SK-MEL-5 (cell line): ENCODE measurements at regions not wholly inside any gene's neighbourhood (a gene's known extent, or its start where the extent isn't known, plus 50 kb on each side); places are given as distances from the start of the nearest gene placed in this dataset.
"Not testable (repeated sequence)": the region's sequence is repeated elsewhere in the genome, so short reads cannot be mapped to it uniquely, and the experiment has no call there.

Experiments
- DNase-seq: peaks from one replicate; pipeline ENCODE4 v3.0.0-alpha.2; 2016; ENCODE audit warnings: low read depth, low spot score
- in situ Hi-C: cut with HindIII; loops from 2 replicates; pipeline ENCODE4 v1.10.0; 2016; ENCODE audit warnings: low sequenced_read_pairs, high pct_unique_total_duplicates, low pct_unique_long_range_greater_than_20kb

GRCh38 chr16:29222615-29223014 lies 183.9 kb downstream of the NPIPB11 start:
- DNase-seq, in situ Hi-C loops: not testable (repeated sequence)

- in situ Hi-C loops, DNase-seq: not testable (repeated sequence)
Observed at GRCh38 chr16:29222008-29222407, 184.5 kb downstream of the NPIPB11 start.

- DNase-seq, in situ Hi-C loops: not testable (repeated sequence)
Observed at GRCh38 chr16:29221281-29221955, 185.1 kb downstream of the NPIPB11 start.

- in situ Hi-C loops, DNase-seq: not testable (repeated sequence)
Observed at GRCh38 chr16:29220647-29221191, 185.8 kb downstream of the NPIPB11 start.

GRCh38 chr16:29219966-29220646 lies 186.4 kb downstream of the NPIPB11 start:
- in situ Hi-C loops: not testable (repeated sequence)

GRCh38 chr16:29219562-29219961 lies 186.9 kb downstream of the NPIPB11 start:
- in situ Hi-C loops, DNase-seq: not testable (repeated sequence)

More at GRCh38 chr16:29219966-29220646, 186.4 kb downstream of the NPIPB11 start:
- not testable (repeated sequence) for DNase-seq

GRCh38 chr16:29218649-29219048 lies 187.9 kb downstream of the NPIPB11 start:
- in situ Hi-C loops, DNase-seq: not testable (repeated sequence)

GRCh38 chr16:29218171-29218570 lies 188.3 kb downstream of the NPIPB11 start:
- in situ Hi-C loops: not testable (repeated sequence)

GRCh38 chr16:29217752-29218126 lies 188.8 kb downstream of the NPIPB11 start:
- in situ Hi-C loops: not testable (repeated sequence)

More at GRCh38 chr16:29218171-29218570, 188.3 kb downstream of the NPIPB11 start:
- DNase-seq: not testable (repeated sequence)

GRCh38 chr16:29217104-29217751 lies 189.3 kb downstream of the NPIPB11 start:
- DNase-seq, in situ Hi-C loops: not testable (repeated sequence)

More at GRCh38 chr16:29217752-29218126, 188.8 kb downstream of the NPIPB11 start:
- not testable (repeated sequence) for DNase-seq

- DNase-seq, in situ Hi-C loops: not testable (repeated sequence)
Observed at GRCh38 chr16:29213770-29214169, 192.7 kb downstream of the NPIPB11 start.

- in situ Hi-C loops, DNase-seq: not testable (repeated sequence)
Observed at GRCh38 chr16:29213251-29213650, 193.3 kb downstream of the NPIPB11 start.

- in situ Hi-C loops, DNase-seq: not testable (repeated sequence)
Observed at GRCh38 chr16:29212084-29213027, 194.2 kb downstream of the NPIPB11 start.

GRCh38 chr16:29211456-29211855 lies 195.1 kb downstream of the NPIPB11 start:
- in situ Hi-C loops, DNase-seq: not testable (repeated sequence)

- DNase-seq, in situ Hi-C loops: not testable (repeated sequence)
Observed at GRCh38 chr16:29210299-29211150, 196.0 kb downstream of the NPIPB11 start.

GRCh38 chr16:29206120-29206519 lies 200.4 kb downstream of the NPIPB11 start:
- DNase-seq, in situ Hi-C loops: not testable (repeated sequence)
